ENCODE measurements at regions not wholly inside any gene's neighbourhood (a gene's known extent, or its start where the extent isn't known, plus 50 kb on each side); places are given as distances from the start of the nearest gene placed in this dataset.

GRCh38 chr7:17194656-17195055, 103.8 kb upstream of the AHR start:
- no peaks in the 10 kb centered on the region for H3K79me1 ChIP-seq (ENCODE audit: insufficient read depth, low read depth, low read length, poor library complexity, severe bottlenecking)
- H4K5ac ChIP-seq (ENCODE audit: insufficient read length, low read depth, low read length): no peak overlapping the region
- WGBS (ENCODE audit: extremely low coverage, insufficient read length, low lambda C conversion rate): no CpG with 5 or more reads among the region's 5 CpGs
- H3K14ac ChIP-seq (ENCODE audit: insufficient read depth, low read length): no peak overlapping the region
- H3K23me2 ChIP-seq (ENCODE audit: insufficient read length, low read depth, low read length, poor library complexity, severe bottlenecking): no peaks in the 10 kb centered on the region
- no peak overlapping the region for H3K4me2 ChIP-seq (ENCODE audit: insufficient read depth, insufficient read length, low read length)
- H3K27ac ChIP-seq (ENCODE audit: insufficient read length, low read depth, low read length): no peak overlapping the region
- Mint-ChIP-seq H3K4me1 (no peaks in the 10 kb centered on the region), H3K4me3 (no peak overlapping the region), H3K36me3 (ENCODE audit: insufficient read depth in 1 of 3, low read depth in 3 of 3) (no peaks in the 10 kb centered on the region), H3K9me3 (no peaks in the 10 kb centered on the region; a peak in 1 of 5 replicates), H3K27me3 (ENCODE audit: low read depth) (no peaks in the 10 kb centered on the region), H3K27ac (no peak overlapping the region)
- no peak overlapping the region for H2BK20ac ChIP-seq (ENCODE audit: low read depth, low read length, poor library complexity, severe bottlenecking)
- H3K9ac ChIP-seq (ENCODE audit: extremely low read depth, insufficient read length, low read length): no peak overlapping the region
- no peaks in the 10 kb centered on the region for H4K20me1 ChIP-seq (ENCODE audit: control insufficient read depth, insufficient read depth, insufficient read length)
- no peak overlapping the region for H3K56ac ChIP-seq (ENCODE audit: insufficient read length, low read depth, low read length)
- no peak overlapping the region for H3K23ac ChIP-seq (ENCODE audit: insufficient read length, low read depth, low read length)
- H3K4me1 ChIP-seq (ENCODE audit: insufficient read depth, low read length): no peaks in the 10 kb centered on the region
- TF ChIP-seq CTCF (conservative IDR thresholded peaks at IDR 0.05): no peak
- H2AK5ac ChIP-seq (ENCODE audit: insufficient read length, low read length): no peak overlapping the region
- no peak overlapping the region for H2BK120ac ChIP-seq (ENCODE audit: low read depth, low read length, poor library complexity, severe bottlenecking)
- H3T11ph ChIP-seq (ENCODE audit: low read length): no peak overlapping the region
- no peak overlapping the region for H2BK5ac ChIP-seq (ENCODE audit: insufficient read length, low read length)
- no peaks in the 10 kb centered on the region for H3K79me2 ChIP-seq (ENCODE audit: insufficient read depth, low read length)
- H4K8ac ChIP-seq (replicated peaks; ENCODE audit: insufficient read length, low read depth, low read length): no peak overlapping the region
- no peak overlapping the region for H3K18ac ChIP-seq (ENCODE audit: insufficient read length, low read depth, low read length)
- no peak overlapping the region for H2BK12ac ChIP-seq (ENCODE audit: insufficient read length, low read depth, low read length)
- DNase-seq: no peak
- no peaks in the 10 kb centered on the region for H3K27me3 ChIP-seq (ENCODE audit: insufficient read depth, low read length)
- H4K91ac ChIP-seq (ENCODE audit: insufficient read length, low read depth, low read length): no peak overlapping the region
- H3K4ac ChIP-seq (ENCODE audit: low read depth, low read length): no peak overlapping the region
- no peak overlapping the region for H2AFZ ChIP-seq (ENCODE audit: low read length)
- no peak overlapping the region for H2BK15ac ChIP-seq (ENCODE audit: low read depth, low read length)
- H3K9me3 ChIP-seq (ENCODE audit: control insufficient read depth, low read depth, low read length): no peaks in the 10 kb centered on the region
